ENCODE measurements at regions not wholly inside any gene's neighbourhood (a gene's known extent, or its start where the extent isn't known, plus 50 kb on each side); places are given as distances from the start of the nearest gene placed in this dataset.
"Not testable (repeated sequence)": the region's sequence is repeated elsewhere in the genome, so short reads cannot be mapped to it uniquely, and the experiment has no call there.

- no peak for FAIRE-seq
- DNase-seq (ENCODE audit: insufficient read length, low spot score): no peak
These were observed 323.2 kb downstream of the NR4A2 start for GRCh38 chr2:156009293-156009692.

GRCh38 chr2:156006721-156007618 is 325.6 kb downstream of the NR4A2 start:
- FAIRE-seq (no peak), DNase-seq (ENCODE audit: insufficient read length, low spot score) (no peak)

GRCh38 chr2:156005999-156006712 is 326.4 kb downstream of the NR4A2 start:
- DNase-seq (ENCODE audit: insufficient read length, low spot score) (no peak), FAIRE-seq (no peak)

- FAIRE-seq (no peak), DNase-seq (ENCODE audit: insufficient read length, low spot score) (no peak)
These were observed 327.0 kb downstream of the NR4A2 start for GRCh38 chr2:156005531-156005930.

GRCh38 chr2:156004459-156004858 is 328.1 kb downstream of the NR4A2 start:
- no peak for DNase-seq (ENCODE audit: insufficient read length, low spot score)
- no peak for FAIRE-seq

- FAIRE-seq: no peak
- no peak for DNase-seq (ENCODE audit: insufficient read length, low spot score)
These were observed 328.7 kb downstream of the NR4A2 start for GRCh38 chr2:156003780-156004179.

- DNase-seq (ENCODE audit: insufficient read length, low spot score): no peak
- FAIRE-seq: no peak
These were observed 330.7 kb downstream of the NR4A2 start for GRCh38 chr2:156001851-156002250.

GRCh38 chr2:155997538-155997937 is 335.0 kb downstream of the NR4A2 start:
- DNase-seq (ENCODE audit: insufficient read length, low spot score) (no peak), FAIRE-seq (no peak)

- no peak for FAIRE-seq
- DNase-seq (ENCODE audit: insufficient read length, low spot score): no peak
These were observed 338.2 kb downstream of the NR4A2 start for GRCh38 chr2:155994315-155994714.

GRCh38 chr2:155983845-155984244 is 348.7 kb downstream of the NR4A2 start:
- FAIRE-seq (no peak), DNase-seq (ENCODE audit: insufficient read length, low spot score) (no peak)

GRCh38 chr2:155982135-155982534 is 350.4 kb downstream of the NR4A2 start:
- FAIRE-seq (no peak), DNase-seq (ENCODE audit: insufficient read length, low spot score) (no peak)

- FAIRE-seq (no peak), DNase-seq (ENCODE audit: insufficient read length, low spot score) (no peak)
These were observed 351.5 kb downstream of the NR4A2 start for GRCh38 chr2:155980941-155981560.

GRCh38 chr2:155975734-155976133 is 356.8 kb downstream of the NR4A2 start:
- FAIRE-seq: no peak
- DNase-seq (ENCODE audit: insufficient read length, low spot score): no peak

GRCh38 chr2:155972916-155973315 is 359.6 kb downstream of the NR4A2 start:
- DNase-seq (ENCODE audit: insufficient read length, low spot score) (no peak), FAIRE-seq (no peak)

GRCh38 chr2:155966064-155966471 is 366.5 kb downstream of the NR4A2 start:
- not testable (repeated sequence) for FAIRE-seq; DNase-seq (ENCODE audit: insufficient read length, low spot score)

GRCh38 chr2:155965415-155966063 is 367.0 kb downstream of the NR4A2 start:
- DNase-seq (ENCODE audit: insufficient read length, low spot score): peak; percentile 4
- FAIRE-seq: no peak

GRCh38 chr2:155961641-155962040 is 370.9 kb downstream of the NR4A2 start:
- no peak for FAIRE-seq
- no peak for DNase-seq (ENCODE audit: insufficient read length, low spot score)

- no peak for FAIRE-seq
- no peak for DNase-seq (ENCODE audit: insufficient read length, low spot score)
These were observed 373.7 kb downstream of the NR4A2 start for GRCh38 chr2:155958834-155959233.

- no peak for DNase-seq (ENCODE audit: insufficient read length, low spot score)
- no peak for FAIRE-seq
These were observed 385.5 kb downstream of the NR4A2 start for GRCh38 chr2:155947069-155947468.

- FAIRE-seq (no peak), DNase-seq (ENCODE audit: insufficient read length, low spot score) (no peak)
These were observed 388.3 kb downstream of the NR4A2 start for GRCh38 chr2:155944218-155944617.

GRCh38 chr2:155930312-155930711 is 402.2 kb downstream of the NR4A2 start:
- FAIRE-seq (no peak), DNase-seq (ENCODE audit: insufficient read length, low spot score) (no peak)
